GM12878 (cell line): ENCODE measurements at regions not wholly inside any gene's neighbourhood (a gene's known extent, or its start where the extent isn't known, plus 50 kb on each side); places are given as distances from the start of the nearest gene placed in this dataset.

Source experiments
- ATAC-seq: fragments of 200-7000 bp; cut with Tn5 transposase; 3 replicates; pipeline ENCODE4 v1.9.1; 2020; ENCODE audit warnings: mild to moderate bottlenecking, moderate library complexity
- BruUV-seq: library from RNA; stranded (reverse); fragments of 400-500 nt; replicated peaks from 2 replicates; lab custom pipeline; 2021; lab: Mats Ljungman, UMichigan
- CTCF ChIA-PET: fragments of 300-600 bp; sonication (Branson Sonifier 250); formaldehyde crosslinking; extraction: SDS; loops from one replicate; lab custom pipeline; 2021; ENCODE audit warnings: inconsistent platforms; lab: Yijun Ruan, JAX
- POLR2A ChIA-PET: fragments of 350-600 bp; formaldehyde crosslinking; extraction: SDS; loops from one replicate; lab custom pipeline; 2021; ENCODE audit warnings: inconsistent platforms; lab: Charles Lee
- RAD21 ChIA-PET: fragments of 300-600 bp; sonication (Branson Sonifier 250); formaldehyde crosslinking; loops from one replicate; lab custom pipeline; 2023; ENCODE audit warnings: antibody characterized with exemption; ENCODE audit not compliant: unreplicated experiment; lab: Charles Lee
- SMC1A ChIA-PET: fragments of 300-600 bp; sonication (Branson Sonifier 250); formaldehyde crosslinking; loops from one replicate; lab custom pipeline; 2023; ENCODE audit not compliant: unreplicated experiment, uncharacterized antibody; lab: Charles Lee
- DNase-seq: peaks from one replicate; pipeline ENCODE4 v3.0.0-alpha.2; 2011; ENCODE audit warnings: low read depth, low spot score
- FAIRE-seq: peaks from 3 replicates; lab custom pipeline; 2011; peaks lifted over from hg19 to GRCh38; lab: Jason Lieb, UNC
- H2AFZ ChIP-seq: 2 replicates; pipeline ENCODE4 v1.6.0; 2011; ENCODE audit warnings: low read depth, low read length, control low read depth; ENCODE audit not compliant: control insufficient read depth
- H3K27ac ChIP-seq: 2 replicates; pipeline ENCODE4 v1.5.1; 2011; ENCODE audit warnings: control low read depth; ENCODE audit not compliant: control insufficient read depth, insufficient read depth
- H3K27me3 ChIP-seq, 2 experiments: replicated peaks in 1 of 2; 2 replicates each; pipeline versions ENCODE4 v1.6.0 to v1.6.1; 2011; ENCODE audit warnings: low read length in 1 of 2; ENCODE audit not compliant: control insufficient read depth in 2 of 2, insufficient read depth in 2 of 2
- H3K36me3 ChIP-seq, 2 experiments: 2 replicates each; pipeline ENCODE4 v1.5.1; 2011; ENCODE audit warnings: low read length in 1 of 2; ENCODE audit not compliant: control insufficient read depth in 2 of 2, insufficient read depth in 2 of 2
- H3K4me1 ChIP-seq: 2 replicates; pipeline ENCODE4 v1.6.1; 2011; ENCODE audit warnings: mild to moderate bottlenecking, low read length, moderate library complexity, mixed read lengths; ENCODE audit not compliant: control insufficient read depth, insufficient read depth
- H3K4me2 ChIP-seq: 2 replicates; pipeline ENCODE4 v1.6.0; 2011; ENCODE audit warnings: control low read depth; ENCODE audit not compliant: control insufficient read depth, insufficient read depth
- H3K4me3 ChIP-seq: fragments of 200-600 bp; sonication (generic); 2 replicates; pipeline ENCODE4 v1.5.1; 2016
- H3K79me2 ChIP-seq: 2 replicates; pipeline ENCODE4 v1.6.0; 2011; ENCODE audit warnings: low read length; ENCODE audit not compliant: control insufficient read depth, insufficient read depth
- H3K9ac ChIP-seq: 2 replicates; pipeline ENCODE4 v1.8.0; 2011; ENCODE audit warnings: low read length, control low read depth, mixed read lengths; ENCODE audit not compliant: control insufficient read depth, insufficient read depth
- H3K9me3 ChIP-seq: replicated peaks from 3 replicates; pipeline ENCODE4 v1.5.1; 2011; ENCODE audit warnings: mild to moderate bottlenecking, low read length; ENCODE audit not compliant: control insufficient read depth, insufficient read depth
- H4K20me1 ChIP-seq: 2 replicates; pipeline ENCODE4 v1.6.0; 2011; ENCODE audit not compliant: control insufficient read depth, insufficient read depth
- BCL3 ChIP-seq: IDR thresholded peaks from 2 replicates; pipeline ENCODE4 v1.6.1; 2011; ENCODE audit warnings: borderline replicate concordance, low read depth, mild to moderate bottlenecking, moderate library complexity, low read length; ENCODE audit not compliant: insufficient read depth, poor library complexity, severe bottlenecking
- BCLAF1 ChIP-seq: fragments of 450-650 bp; IDR thresholded peaks from 2 replicates; pipeline ENCODE4 v1.6.1; 2017; ENCODE audit warnings: antibody characterized with exemption, mild to moderate bottlenecking, moderate library complexity
- CBFB ChIP-seq: IDR thresholded peaks from 2 replicates; pipeline ENCODE4 v1.6.1; 2016; ENCODE audit warnings: antibody characterized with exemption, low read depth
- CHD1 ChIP-seq: IDR thresholded peaks from 2 replicates; pipeline ENCODE4 v1.6.1; 2012; ENCODE audit warnings: low read depth, low read length, improper control_type of control experiment
- EED ChIP-seq: sonication (generic); IDR thresholded peaks from 2 replicates; pipeline ENCODE4 v1.6.1; 2016; ENCODE audit warnings: antibody characterized with exemption, low read depth
- IRF3 ChIP-seq: fragments of 450-650 bp; IDR thresholded peaks from 2 replicates; pipeline ENCODE4 v1.6.1; 2014; ENCODE audit warnings: mild to moderate bottlenecking
- MLLT1 ChIP-seq: fragments of 450-650 bp; IDR thresholded peaks from 2 replicates; pipeline ENCODE4 v1.6.1; 2016; ENCODE audit warnings: mild to moderate bottlenecking
- NR2C1 ChIP-seq: fragments of 450-650 bp; IDR thresholded peaks from 2 replicates; pipeline ENCODE4 v1.6.1; 2017; ENCODE audit warnings: antibody characterized with exemption, mild to moderate bottlenecking, moderate library complexity
- PBX3 ChIP-seq: IDR thresholded peaks from 2 replicates; pipeline ENCODE4 v1.6.1; 2011; ENCODE audit warnings: mild to moderate bottlenecking, low read depth, low read length, moderate library complexity; ENCODE audit not compliant: insufficient replicate concordance
- RAD21 ChIP-seq: IDR thresholded peaks from 2 replicates; pipeline ENCODE4 v1.6.1; 2011; ENCODE audit warnings: mild to moderate bottlenecking, low read depth, low read length, moderate library complexity; ENCODE audit not compliant: insufficient read depth
- RFX5 ChIP-seq: IDR thresholded peaks from 2 replicates; pipeline ENCODE4 v1.6.1; 2011; ENCODE audit warnings: low read depth, low read length, improper control_type of control experiment
- SIX5 ChIP-seq: IDR thresholded peaks from 2 replicates; pipeline ENCODE4 v1.6.1; 2011; ENCODE audit warnings: mild to moderate bottlenecking, low read depth, low read length, moderate library complexity; ENCODE audit not compliant: severe bottlenecking
- SREBF2 ChIP-seq: IDR thresholded peaks from 2 replicates; pipeline ENCODE4 v1.6.1; 2012; ENCODE audit warnings: mild to moderate bottlenecking, low read length
- SUPT20H ChIP-seq: IDR thresholded peaks from 2 replicates; pipeline ENCODE4 v1.6.1; 2011; ENCODE audit warnings: low read depth, mild to moderate bottlenecking, low read length, moderate library complexity, borderline replicate concordance; ENCODE audit not compliant: control insufficient read depth
- TAF1 ChIP-seq: IDR thresholded peaks from 2 replicates; pipeline ENCODE4 v1.6.1; 2011; ENCODE audit warnings: mild to moderate bottlenecking, low read depth, low read length, borderline replicate concordance
- YBX1 ChIP-seq: fragments of 450-650 bp; IDR thresholded peaks from 2 replicates; pipeline ENCODE4 v1.6.1; 2016; ENCODE audit warnings: antibody characterized with exemption
- ZBED1 ChIP-seq: IDR thresholded peaks from 2 replicates; pipeline ENCODE4 v1.6.1; 2016; ENCODE audit warnings: borderline replicate concordance
- WGBS: methylation state at CpG from one replicate; pipeline ENCODE4 v1.1.6; 2016; ENCODE audit warnings: low lambda C conversion rate; ENCODE audit not compliant: insufficient replicate concordance, insufficient coverage; ENCODE audit errors: missing lambda C conversion rate; 5-methylcytosine and 5-hydroxymethylcytosine counted together
- in situ Hi-C: fragments of 300-500 bp; cut with MboI; formaldehyde crosslinking; loops from 9 replicates; pipeline ENCODE4 v1.14.3; 2018; ENCODE audit warnings: mixed read lengths
- intact Hi-C: fragments of 100-400 bp; cut with micrococcal nuclease; formaldehyde crosslinking; loops from one replicate; pipeline ENCODE4 v1.14.2; 2022; ENCODE audit not compliant: unreplicated experiment

DNA sequence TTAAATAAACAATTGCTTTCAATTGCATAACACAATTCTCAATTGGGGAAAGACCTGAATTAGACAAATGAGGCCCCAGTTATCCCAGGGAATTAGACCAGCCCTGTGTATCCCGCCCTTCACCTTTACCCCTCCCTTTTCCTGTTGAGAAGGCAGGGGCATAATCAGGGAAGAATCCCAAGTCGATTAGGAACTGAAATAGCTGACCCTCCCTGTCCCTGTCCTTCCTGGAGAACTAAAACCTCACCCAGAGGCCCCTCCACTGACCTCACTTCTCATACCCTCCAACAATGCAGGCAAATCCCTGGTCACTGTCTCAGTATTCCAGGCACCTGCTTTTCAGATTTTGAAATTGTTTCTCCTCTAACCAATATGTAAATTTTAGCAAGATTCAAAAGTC lies 165.4 kb upstream of the CDH11 start:
- Histone ChIP-seq H3K27me3 (no peaks in the 10 kb centered on the region), H3K36me3 (no peaks in the 10 kb centered on the region), H3K9me3 (no peaks in the 10 kb centered on the region), H3K4me1 (no peaks in the 10 kb centered on the region), H3K27ac (no peak overlapping the region), H3K9ac (no peak overlapping the region), H4K20me1 (no peaks in the 10 kb centered on the region), H3K4me2 (no peak overlapping the region), H3K79me2 (no peaks in the 10 kb centered on the region)
- in situ Hi-C loops, result no loop called here
- ChIA-PET RAD21 (no interaction called here), CTCF (no interaction called here), SMC1A (no interaction called here)
- no TSS peak for BruUV-seq
- intact Hi-C loops, result no loop called here
- DNase-seq (no peak), ATAC-seq (no peak)
- TF ChIP-seq ZBED1 (no peak), IRF3 (no peak), RAD21 (no peak), SIX5 (no peak), CBFB (no peak), MLLT1 (no peak), RFX5 (no peak), EED (no peak), BCL3 (no peak), NR2C1 (no peak), SREBF2 (no peak), CHD1 (no peak), SUPT20H (no peak), PBX3 (no peak), YBX1 (no peak), BCLAF1 (no peak), TAF1 (no peak)
- TF ChIP-seq, all 136 proteins: peak for 0
- POLR2A ChIA-PET, result no interaction called here
- WGBS, result 0% methylated on average over 2 of the region's 2 CpGs
- no peak for FAIRE-seq
- no peak overlapping the region for H2AFZ ChIP-seq
- H3K4me3 ChIP-seq, result no peak overlapping the region
